B cell (primary cell): ENCODE measurements at regions not wholly inside any gene's neighbourhood (a gene's known extent, or its start where the extent isn't known, plus 50 kb on each side); places are given as distances from the start of the nearest gene placed in this dataset.

ENCODE experiments used
- ATAC-seq: fragments of 200-7000 bp; cut with Tn5 transposase; one replicate; pipeline ENCODE4 v1.10.0; 2021; ENCODE audit warnings: low read depth, mild to moderate bottlenecking, moderate number of reproducible peaks, moderate library complexity
- CTCF ChIA-PET: fragments of 350-600 bp; sonication (Branson Sonifier 250); formaldehyde crosslinking; loops from one replicate; lab custom pipeline; 2021; ENCODE audit warnings: antibody characterized with exemption, inconsistent platforms; lab: Charles Lee
- POLR2A ChIA-PET: fragments of 350-600 bp; sonication (Branson Sonifier 250); formaldehyde crosslinking; loops from one replicate; lab custom pipeline; 2021; ENCODE audit warnings: antibody characterized with exemption; lab: Charles Lee
- DNase-seq: peaks from one replicate; pipeline ENCODE4 v3.0.0; 2013
- H2AFZ ChIP-seq: 2 replicates; pipeline ENCODE4 v1.6.1; 2012; ENCODE audit warnings: mild to moderate bottlenecking, low read depth, low read length; ENCODE audit not compliant: insufficient read depth, poor library complexity, severe bottlenecking
- H3K27ac ChIP-seq, 2 donors: 1 replicate in 1 of 2; 2 replicates in 1 of 2; pipeline ENCODE4 v1.5.1; 2012 to 2013; ENCODE audit warnings: low read length in 2 of 2, mild to moderate bottlenecking in 2 of 2, moderate library complexity in 1 of 2
- H3K27me3 ChIP-seq, 4 experiments: fragments of 200-600 bp in 1 of 4; sonication (generic) in 1 of 4; replicated peaks in 1 of 4; 1 replicate in 2 of 4; 2 replicates in 2 of 4; pipeline versions ENCODE4 v1.6.1 to v1.7.0; 2013 to 2016; ENCODE audit warnings: low read length in 3 of 4, mild to moderate bottlenecking in 2 of 4, mixed read lengths in 1 of 4, moderate library complexity in 1 of 4; ENCODE audit not compliant: insufficient read depth in 4 of 4, control insufficient read depth in 3 of 4; ENCODE audit errors: control extremely low read depth in 1 of 4
- H3K36me3 ChIP-seq, 2 experiments: replicated peaks in 1 of 2; 1 replicate in 1 of 2; 2 replicates in 1 of 2; pipeline versions ENCODE4 v1.6.1 to v1.7.1; 2013; ENCODE audit warnings: low read length in 1 of 2; ENCODE audit not compliant: insufficient read depth in 2 of 2, control insufficient read depth in 1 of 2; ENCODE audit errors: control extremely low read depth in 1 of 2, extremely low read depth in 1 of 2
- H3K4me1 ChIP-seq, 2 donors: fragments of 200-600 bp in 1 of 2; sonication (generic) in 1 of 2; 1 replicate in 1 of 2; 2 replicates in 1 of 2; pipeline versions ENCODE4 v1.5.1 to v1.6.1; 2013 to 2017; ENCODE audit warnings: low read length in 2 of 2; ENCODE audit not compliant: control insufficient read depth in 2 of 2, insufficient read depth in 2 of 2
- H3K4me2 ChIP-seq: replicated peaks from 2 replicates; pipeline ENCODE3; 2012; ENCODE audit warnings: mild to moderate bottlenecking, low read depth, low read length; ENCODE audit not compliant: poor library complexity, severe bottlenecking
- H3K4me3 ChIP-seq, 5 experiments: fragments of 200-600 bp in 1 of 5; sonication (generic) in 1 of 5; 1 replicate in 3 of 5; 2 replicates in 2 of 5; pipeline versions ENCODE4 v1.5.1 to v1.7.0; 2011 to 2016; ENCODE audit warnings: low read length in 4 of 5, mild to moderate bottlenecking in 4 of 5, low read depth in 2 of 5, control low read depth in 1 of 5, moderate library complexity in 1 of 5; ENCODE audit not compliant: insufficient read depth in 1 of 5; ENCODE audit errors: control extremely low read depth in 1 of 5, extremely low read depth in 1 of 5
- H3K79me2 ChIP-seq: fragments of 200-600 bp; sonication (generic); one replicate; pipeline ENCODE4 v1.6.0; 2016; ENCODE audit warnings: low read length; ENCODE audit not compliant: control insufficient read depth, insufficient read depth
- H3K9ac ChIP-seq: fragments of 200-600 bp; sonication (generic); 2 replicates; pipeline ENCODE4 v1.6.1; 2017; ENCODE audit warnings: mild to moderate bottlenecking, low read length, moderate library complexity
- H3K9me3 ChIP-seq, 3 donors: one replicate each; pipeline versions ENCODE4 v1.6.1 to v1.7.1; 2013; ENCODE audit warnings: low read length in 2 of 3; ENCODE audit not compliant: control insufficient read depth in 2 of 3, insufficient read depth in 1 of 3; ENCODE audit errors: control extremely low read depth in 1 of 3
- H4K20me1 ChIP-seq: 2 replicates; pipeline ENCODE4 v1.6.0; 2012; ENCODE audit warnings: mild to moderate bottlenecking, low read length; ENCODE audit not compliant: insufficient read depth, control insufficient read depth, poor library complexity, severe bottlenecking
- H3K27ac Mint-ChIP-seq: one replicate; pipeline ENCODE4 v1.8.0; 2021; ENCODE audit warnings: mixed read lengths
- H3K27me3 Mint-ChIP-seq: one replicate; pipeline ENCODE4 v1.8.0; 2021; ENCODE audit warnings: mixed read lengths
- H3K4me1 Mint-ChIP-seq: one replicate; pipeline ENCODE4 v1.8.0; 2021; ENCODE audit warnings: mixed read lengths
- H3K4me3 Mint-ChIP-seq: one replicate; pipeline ENCODE4 v1.8.0; 2021; ENCODE audit warnings: mixed read lengths
- H3K9me3 Mint-ChIP-seq: one replicate; pipeline ENCODE4 v1.8.0; 2022; ENCODE audit warnings: mixed read lengths; ENCODE audit not compliant: insufficient read depth
- CTCF ChIP-seq: fragments of 200-600 bp; IDR thresholded peaks from one replicate; pipeline ENCODE4 v1.8.0; 2022; ENCODE audit warnings: antibody characterized with exemption, mild to moderate bottlenecking
- EZH2 ChIP-seq: IDR thresholded peaks from 2 replicates; pipeline ENCODE4 v1.6.1; 2012; ENCODE audit warnings: borderline replicate concordance, low read depth, mild to moderate bottlenecking, moderate library complexity, low read length; ENCODE audit not compliant: insufficient read depth, poor library complexity, severe bottlenecking
- WGBS: methylation state at CpG from one replicate; pipeline ENCODE4 v1.1.5; 2013; ENCODE audit warnings: missing lambda C conversion rate; ENCODE audit not compliant: insufficient coverage; 5-methylcytosine and 5-hydroxymethylcytosine counted together
- intact Hi-C: fragments of 100-400 bp; cut with micrococcal nuclease; formaldehyde crosslinking; loops from one replicate; pipeline ENCODE4 v1.10.0; 2022

- intact Hi-C loops: no loop called here
- H3K4me1 Mint-ChIP-seq: no peaks in the 10 kb centered on the region
- ATAC-seq (no peak), DNase-seq (no peak)
- H3K27ac ChIP-seq: no peak overlapping the region
- no peaks in the 10 kb centered on the region for H3K4me1 ChIP-seq
- no peak overlapping the region for H2AFZ ChIP-seq
- no peak overlapping the region for H3K4me2 ChIP-seq
- H3K36me3 ChIP-seq: no peaks in the 10 kb centered on the region
- peaks cover 0 to 10% (median 0%) of the 10 kb centered on the region in 3 donors for H3K9me3 ChIP-seq
- POLR2A ChIA-PET: no interaction called here
- H3K27me3 Mint-ChIP-seq: peaks cover 4% of the 10 kb centered on the region
- no peak overlapping the region for H3K27ac Mint-ChIP-seq
- H3K4me3 ChIP-seq: no peak overlapping the region
- H3K79me2 ChIP-seq: no peaks in the 10 kb centered on the region
- CTCF ChIA-PET: interaction anchor here (0.9 kb wide), 1 partner anchor 13 kb away, joined by 3 read pairs; no protein-coding TSS in a partner anchor
- no peaks in the 10 kb centered on the region for H3K27me3 ChIP-seq
- H3K9ac ChIP-seq: no peak overlapping the region
- H3K4me3 Mint-ChIP-seq: no peak overlapping the region
- TF ChIP-seq EZH2 (no peak), CTCF (no peak)
- no peaks in the 10 kb centered on the region for H3K9me3 Mint-ChIP-seq
- H4K20me1 ChIP-seq: no peaks in the 10 kb centered on the region
These were observed 145.5 kb upstream of the SEM1 start for GRCh38 chr7:96855139-96855538.

- H3K27ac Mint-ChIP-seq: no peak overlapping the region
- Histone ChIP-seq H3K27ac (no peak overlapping the region), H2AFZ (no peak overlapping the region), H4K20me1 (no peaks in the 10 kb centered on the region), H3K9me3 (peaks cover 0 to 10% (median 0%) of the 10 kb centered on the region in 3 donors), H3K79me2 (no peaks in the 10 kb centered on the region), H3K27me3 (no peaks in the 10 kb centered on the region), H3K9ac (no peak overlapping the region), H3K4me3 (no peak overlapping the region), H3K4me1 (no peaks in the 10 kb centered on the region), H3K4me2 (no peak overlapping the region), H3K36me3 (no peaks in the 10 kb centered on the region)
- no peak overlapping the region for H3K4me3 Mint-ChIP-seq
- TF ChIP-seq CTCF (no peak), EZH2 (no peak)
- WGBS: no CpG with 5 or more reads among the region's 1 CpG
- no peaks in the 10 kb centered on the region for H3K9me3 Mint-ChIP-seq
- DNase-seq (no peak), ATAC-seq (no peak)
- peaks cover 4% of the 10 kb centered on the region for H3K27me3 Mint-ChIP-seq
- POLR2A ChIA-PET: no interaction called here
- no peaks in the 10 kb centered on the region for H3K4me1 Mint-ChIP-seq
- CTCF ChIA-PET: interaction anchor here (0.9 kb wide), 1 partner anchor 14 kb away, joined by 3 read pairs; no protein-coding TSS in a partner anchor
- intact Hi-C loops: no loop called here
These were observed 146.0 kb upstream of the SEM1 start for GRCh38 chr7:96855691-96856090.
